Astrocyte of the spinal cord (primary cell): ENCODE measurements at regions not wholly inside any gene's neighbourhood (a gene's known extent, or its start where the extent isn't known, plus 50 kb on each side); places are given as distances from the start of the nearest gene placed in this dataset.

Source experiments
- DNase-seq: peaks from one replicate; pipeline ENCODE4 v3.0.0; 2011; ENCODE audit warnings: low read depth, low spot score
- H3K4me3 ChIP-seq: 2 replicates; pipeline ENCODE4 v1.5.1; 2011; ENCODE audit warnings: low read depth, mild to moderate bottlenecking, low read length, moderate library complexity
- in situ Hi-C: cut with HindIII; loops from 2 replicates; pipeline ENCODE4 v1.10.0; 2017; ENCODE audit warnings: low sequenced_read_pairs
- TF ChIP-seq, protein P1 (sequence below): IDR thresholded peaks from 2 replicates; pipeline ENCODE4 v1.5.1; 2012; ENCODE audit warnings: low read depth, mild to moderate bottlenecking, low read length, inconsistent platforms

DNA sequence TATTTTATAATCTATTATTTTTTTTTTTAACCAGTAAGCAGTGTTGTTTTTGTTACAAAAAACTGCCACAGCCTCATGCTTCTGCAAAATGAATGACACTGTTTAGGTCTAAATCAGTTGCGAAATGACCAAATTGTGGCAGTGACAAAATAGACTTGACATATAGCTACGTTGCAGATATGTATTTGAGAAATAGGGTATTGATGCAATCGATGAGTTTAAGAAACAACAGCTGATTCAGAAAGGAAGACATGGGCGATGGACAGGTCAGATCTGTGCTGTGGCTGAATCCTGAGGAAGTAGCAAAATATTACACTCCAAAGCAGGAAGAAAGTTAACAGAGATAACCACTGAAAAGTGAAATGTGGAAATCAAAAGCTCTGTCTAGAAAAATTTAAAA lies 89.0 kb upstream of the STEAP4 start:
- in situ Hi-C loops = no loop called here
- no peak for DNase-seq
- H3K4me3 ChIP-seq = no peak overlapping the region
- TF ChIP-seq, protein P1, sequence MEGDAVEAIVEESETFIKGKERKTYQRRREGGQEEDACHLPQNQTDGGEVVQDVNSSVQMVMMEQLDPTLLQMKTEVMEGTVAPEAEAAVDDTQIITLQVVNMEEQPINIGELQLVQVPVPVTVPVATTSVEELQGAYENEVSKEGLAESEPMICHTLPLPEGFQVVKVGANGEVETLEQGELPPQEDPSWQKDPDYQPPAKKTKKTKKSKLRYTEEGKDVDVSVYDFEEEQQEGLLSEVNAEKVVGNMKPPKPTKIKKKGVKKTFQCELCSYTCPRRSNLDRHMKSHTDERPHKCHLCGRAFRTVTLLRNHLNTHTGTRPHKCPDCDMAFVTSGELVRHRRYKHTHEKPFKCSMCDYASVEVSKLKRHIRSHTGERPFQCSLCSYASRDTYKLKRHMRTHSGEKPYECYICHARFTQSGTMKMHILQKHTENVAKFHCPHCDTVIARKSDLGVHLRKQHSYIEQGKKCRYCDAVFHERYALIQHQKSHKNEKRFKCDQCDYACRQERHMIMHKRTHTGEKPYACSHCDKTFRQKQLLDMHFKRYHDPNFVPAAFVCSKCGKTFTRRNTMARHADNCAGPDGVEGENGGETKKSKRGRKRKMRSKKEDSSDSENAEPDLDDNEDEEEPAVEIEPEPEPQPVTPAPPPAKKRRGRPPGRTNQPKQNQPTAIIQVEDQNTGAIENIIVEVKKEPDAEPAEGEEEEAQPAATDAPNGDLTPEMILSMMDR = no peak

DNA sequence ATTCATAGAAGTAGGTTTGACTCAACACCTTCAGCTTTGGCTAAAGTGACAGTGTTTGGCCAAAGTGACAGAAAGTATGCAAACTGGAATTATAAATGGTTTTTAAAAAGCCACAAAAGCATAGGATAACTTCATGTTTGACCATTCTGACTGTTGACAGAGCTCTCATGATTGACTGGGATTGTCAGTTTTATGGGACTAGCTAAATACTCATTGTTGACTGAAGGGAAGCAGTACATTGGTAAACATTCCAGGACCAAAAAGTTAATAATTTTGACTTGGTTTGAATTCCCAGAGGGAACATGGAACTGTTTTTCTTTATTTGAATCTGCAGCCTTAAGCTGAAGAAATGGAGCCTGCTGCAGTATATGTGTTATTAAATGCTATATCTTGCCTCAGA lies 84.6 kb upstream of the STEAP4 start:
- TF ChIP-seq, protein P1 = no peak
- in situ Hi-C loops = no loop called here
- DNase-seq = no peak

DNA sequence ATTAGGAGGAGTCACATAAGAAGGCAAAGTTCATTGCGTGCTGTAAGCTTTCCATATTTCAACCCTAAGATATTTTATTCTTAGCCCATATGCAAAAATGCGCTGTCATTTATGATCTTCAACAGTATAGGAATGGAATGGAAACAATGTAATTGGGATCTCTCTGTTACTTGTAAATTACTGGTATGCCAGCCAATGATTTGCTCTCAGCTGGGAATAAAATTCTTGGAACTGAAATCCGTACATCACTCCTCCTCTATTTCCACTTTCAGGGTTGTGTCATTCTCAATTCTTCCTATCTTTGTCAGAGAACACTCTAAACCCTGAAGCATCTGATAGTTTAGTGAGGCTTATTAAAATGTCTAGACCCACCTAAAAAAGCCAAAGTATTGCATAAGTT lies 80.7 kb upstream of the STEAP4 start:
- in situ Hi-C loops = no loop called here
- no peak for DNase-seq
- TF ChIP-seq, protein P1 = no peak
- no peak overlapping the region for H3K4me3 ChIP-seq

More for the DNA sequence above, 84.6 kb upstream of the STEAP4 start:
- H3K4me3 ChIP-seq = no peak overlapping the region

DNA sequence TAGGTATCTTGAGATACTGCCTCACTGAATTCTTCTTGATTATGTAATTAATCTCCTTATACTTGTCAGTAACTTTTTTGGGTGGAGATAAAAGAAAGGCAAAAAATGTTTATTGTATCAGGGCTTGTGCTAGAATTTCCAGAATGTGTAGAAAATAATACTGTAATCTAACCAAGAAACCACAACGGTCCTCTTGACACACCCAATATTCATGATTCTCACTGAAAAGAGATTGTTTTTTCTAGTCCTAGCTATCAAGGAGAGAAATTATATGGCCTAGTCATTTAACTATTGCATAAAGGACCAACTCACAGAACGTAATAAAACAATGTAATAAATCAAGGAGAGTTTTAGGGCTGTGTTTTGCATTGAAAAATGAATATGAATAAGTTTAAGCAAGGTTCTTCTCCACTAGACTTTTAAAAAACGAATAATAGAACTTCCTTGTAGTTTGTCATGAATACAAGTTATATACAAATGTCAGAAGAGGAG lies 80.0 kb upstream of the STEAP4 start:
- in situ Hi-C loops = no loop called here
- TF ChIP-seq, protein P1 = no peak
- no peak overlapping the region for H3K4me3 ChIP-seq
- no peak for DNase-seq

DNA sequence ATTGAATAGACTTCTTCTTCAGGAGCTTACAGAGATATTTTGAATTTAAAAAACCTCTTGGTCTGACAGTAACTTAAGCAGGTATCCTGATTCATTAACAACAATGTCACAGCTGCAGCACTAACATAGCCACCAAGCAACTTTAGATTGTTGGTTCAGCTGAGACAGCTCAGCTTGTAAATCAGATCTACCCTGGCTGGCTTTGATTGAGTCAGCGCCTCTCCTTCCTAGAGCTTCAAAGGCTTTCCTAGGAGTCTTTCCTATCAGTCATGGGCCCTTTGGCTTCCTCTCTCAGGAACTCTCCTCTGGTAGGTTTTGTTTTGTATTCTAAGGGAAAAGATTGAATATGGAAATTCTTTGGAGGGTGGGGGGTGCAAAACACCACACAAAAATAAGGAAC lies 70.7 kb upstream of the STEAP4 start:
- no peak overlapping the region for H3K4me3 ChIP-seq
- TF ChIP-seq, protein P1 = no peak
- no peak for DNase-seq
- in situ Hi-C loops = no loop called here

DNA sequence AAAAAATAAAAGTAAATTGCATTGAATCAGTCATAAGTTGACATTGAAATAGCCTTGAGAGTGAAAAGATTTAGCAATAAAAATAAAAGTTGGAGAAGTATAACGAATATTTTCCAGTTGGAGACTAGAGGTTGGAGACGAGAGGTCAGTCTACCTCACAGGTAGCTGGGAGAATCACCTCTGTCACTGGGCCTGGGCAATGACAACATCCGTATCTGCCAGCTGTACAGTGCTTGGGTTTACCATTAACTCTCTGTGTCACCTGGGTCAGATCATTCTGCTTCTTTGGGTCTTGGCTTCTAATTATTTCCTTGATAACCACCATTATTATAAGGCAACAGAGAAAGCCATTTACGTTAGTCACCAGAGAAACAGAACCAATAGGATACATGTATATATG lies 62.0 kb upstream of the STEAP4 start:
- TF ChIP-seq, protein P1 = no peak

DNA sequence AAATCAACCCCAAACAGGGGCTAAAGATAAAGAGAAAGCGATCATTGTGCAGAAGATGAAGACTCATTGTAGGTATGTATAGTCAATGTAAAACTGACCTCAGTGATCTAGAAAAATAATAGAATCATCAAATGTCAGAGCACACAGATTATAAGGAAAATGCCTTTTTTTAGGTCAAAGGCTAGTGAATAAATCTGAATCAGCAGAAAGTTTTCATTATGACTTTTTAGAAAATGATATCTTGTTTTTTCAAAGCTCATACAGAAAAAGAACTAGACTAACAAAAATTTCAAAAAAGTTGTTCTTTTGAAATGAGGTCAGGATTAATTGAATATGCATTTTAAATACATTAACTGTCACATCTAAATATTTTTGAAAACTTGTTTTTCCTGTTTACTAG lies 60.2 kb upstream of the STEAP4 start:
- no peak overlapping the region for H3K4me3 ChIP-seq
- TF ChIP-seq, protein P1 = no peak
- in situ Hi-C loops = no loop called here
- no peak for DNase-seq

More for the DNA sequence above, 62.0 kb upstream of the STEAP4 start:
- in situ Hi-C loops = no loop called here
- no peak for DNase-seq
- no peak overlapping the region for H3K4me3 ChIP-seq
